ENCODE measurements at regions not wholly inside any gene's neighbourhood (a gene's known extent, or its start where the extent isn't known, plus 50 kb on each side); places are given as distances from the start of the nearest gene placed in this dataset.

DNA sequence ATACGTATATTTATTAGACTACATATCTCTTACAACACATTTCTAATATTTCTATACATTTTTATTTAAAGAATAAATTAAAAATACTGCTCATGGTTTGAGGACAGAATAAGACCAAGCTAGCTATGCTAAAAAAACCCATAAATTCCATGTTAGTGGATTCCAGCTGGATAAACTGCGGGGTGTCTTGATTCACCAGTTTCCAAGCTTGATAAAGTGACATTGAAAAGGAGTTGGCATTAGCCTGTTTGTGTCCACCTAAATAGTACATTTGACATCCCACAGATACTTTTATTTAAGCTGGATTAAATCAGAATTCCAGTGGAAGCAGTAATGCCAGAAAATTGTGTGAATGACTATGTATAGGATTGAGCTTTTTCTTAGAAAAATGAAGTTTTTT lies 80.1 kb downstream of the GABRA6 start (continued):
- TF ChIP-seq JAZF1 (CRISPR knock-in tag; IDR thresholded peaks at IDR 0.05) (no peak), ATF1 (CRISPR knock-in tag; IDR thresholded peaks at IDR 0.05) (no peak), FOXK1 (CRISPR knock-in tag; IDR thresholded peaks at IDR 0.05) (no peak)
- TF ChIP-seq, protein P1, sequence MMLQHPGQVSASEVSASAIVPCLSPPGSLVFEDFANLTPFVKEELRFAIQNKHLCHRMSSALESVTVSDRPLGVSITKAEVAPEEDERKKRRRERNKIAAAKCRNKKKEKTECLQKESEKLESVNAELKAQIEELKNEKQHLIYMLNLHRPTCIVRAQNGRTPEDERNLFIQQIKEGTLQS (CRISPR knock-in tag; conservative IDR thresholded peaks at IDR 0.05) = no peak

DNA sequence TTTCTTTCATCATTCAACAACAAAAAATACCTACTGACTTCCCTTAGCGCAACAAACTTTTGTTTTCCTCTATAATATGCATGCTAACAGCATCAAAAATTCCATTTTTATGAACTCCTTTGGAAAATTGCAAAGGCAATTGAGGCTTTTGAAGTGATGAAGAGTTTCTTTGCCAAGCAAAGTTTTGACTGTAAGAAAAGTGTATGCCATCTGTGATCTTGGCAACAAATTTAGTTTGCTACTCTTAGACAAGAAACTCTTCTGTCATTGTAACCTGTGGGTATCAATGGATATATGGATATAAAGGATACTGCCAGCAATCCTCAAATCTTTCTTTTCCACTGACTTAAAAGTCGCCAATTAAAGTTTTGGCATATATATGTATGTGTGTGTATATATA lies 72.0 kb upstream of the GABRA1 start:
- POLR2A ChIA-PET = no interaction called here
- no peak for ATAC-seq
- no peak overlapping the region for H3K4me3 Mint-ChIP-seq

More for the DNA sequence above, 72.0 kb upstream of the GABRA1 start:
- CTCF ChIA-PET = no interaction called here
- Mint-ChIP-seq H3K4me1 (no peaks in the 10 kb centered on the region), H3K27ac (no peak overlapping the region), H3K36me3 (no peaks in the 10 kb centered on the region), H3K27me3 (ENCODE audit: low read depth) (no peaks in the 10 kb centered on the region), H3K9me3 (no peaks in the 10 kb centered on the region)
- TF ChIP-seq, protein P2, sequence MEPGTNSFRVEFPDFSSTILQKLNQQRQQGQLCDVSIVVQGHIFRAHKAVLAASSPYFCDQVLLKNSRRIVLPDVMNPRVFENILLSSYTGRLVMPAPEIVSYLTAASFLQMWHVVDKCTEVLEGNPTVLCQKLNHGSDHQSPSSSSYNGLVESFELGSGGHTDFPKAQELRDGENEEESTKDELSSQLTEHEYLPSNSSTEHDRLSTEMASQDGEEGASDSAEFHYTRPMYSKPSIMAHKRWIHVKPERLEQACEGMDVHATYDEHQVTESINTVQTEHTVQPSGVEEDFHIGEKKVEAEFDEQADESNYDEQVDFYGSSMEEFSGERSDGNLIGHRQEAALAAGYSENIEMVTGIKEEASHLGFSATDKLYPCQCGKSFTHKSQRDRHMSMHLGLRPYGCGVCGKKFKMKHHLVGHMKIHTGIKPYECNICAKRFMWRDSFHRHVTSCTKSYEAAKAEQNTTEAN (CRISPR knock-in tag; IDR thresholded peaks at IDR 0.05) = no peak
- TF ChIP-seq SMAD3 (CRISPR knock-in tag; IDR thresholded peaks at IDR 0.05; ENCODE audit: borderline replicate concordance) (no peak), JAZF1 (CRISPR knock-in tag; IDR thresholded peaks at IDR 0.05) (no peak), KAT7 (CRISPR knock-in tag; IDR thresholded peaks at IDR 0.05; ENCODE audit: borderline replicate concordance) (no peak), JUN (CRISPR knock-in tag; IDR thresholded peaks at IDR 0.05) (no peak), ELF4 (CRISPR knock-in tag; IDR thresholded peaks at IDR 0.05; ENCODE audit: low read depth) (no peak)
- TF ChIP-seq, protein P3, sequence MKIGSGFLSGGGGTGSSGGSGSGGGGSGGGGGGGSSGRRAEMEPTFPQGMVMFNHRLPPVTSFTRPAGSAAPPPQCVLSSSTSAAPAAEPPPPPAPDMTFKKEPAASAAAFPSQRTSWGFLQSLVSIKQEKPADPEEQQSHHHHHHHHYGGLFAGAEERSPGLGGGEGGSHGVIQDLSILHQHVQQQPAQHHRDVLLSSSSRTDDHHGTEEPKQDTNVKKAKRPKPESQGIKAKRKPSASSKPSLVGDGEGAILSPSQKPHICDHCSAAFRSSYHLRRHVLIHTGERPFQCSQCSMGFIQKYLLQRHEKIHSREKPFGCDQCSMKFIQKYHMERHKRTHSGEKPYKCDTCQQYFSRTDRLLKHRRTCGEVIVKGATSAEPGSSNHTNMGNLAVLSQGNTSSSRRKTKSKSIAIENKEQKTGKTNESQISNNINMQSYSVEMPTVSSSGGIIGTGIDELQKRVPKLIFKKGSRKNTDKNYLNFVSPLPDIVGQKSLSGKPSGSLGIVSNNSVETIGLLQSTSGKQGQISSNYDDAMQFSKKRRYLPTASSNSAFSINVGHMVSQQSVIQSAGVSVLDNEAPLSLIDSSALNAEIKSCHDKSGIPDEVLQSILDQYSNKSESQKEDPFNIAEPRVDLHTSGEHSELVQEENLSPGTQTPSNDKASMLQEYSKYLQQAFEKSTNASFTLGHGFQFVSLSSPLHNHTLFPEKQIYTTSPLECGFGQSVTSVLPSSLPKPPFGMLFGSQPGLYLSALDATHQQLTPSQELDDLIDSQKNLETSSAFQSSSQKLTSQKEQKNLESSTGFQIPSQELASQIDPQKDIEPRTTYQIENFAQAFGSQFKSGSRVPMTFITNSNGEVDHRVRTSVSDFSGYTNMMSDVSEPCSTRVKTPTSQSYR (CRISPR knock-in tag; IDR thresholded peaks at IDR 0.05) = no peak
- TF ChIP-seq, protein P4, sequence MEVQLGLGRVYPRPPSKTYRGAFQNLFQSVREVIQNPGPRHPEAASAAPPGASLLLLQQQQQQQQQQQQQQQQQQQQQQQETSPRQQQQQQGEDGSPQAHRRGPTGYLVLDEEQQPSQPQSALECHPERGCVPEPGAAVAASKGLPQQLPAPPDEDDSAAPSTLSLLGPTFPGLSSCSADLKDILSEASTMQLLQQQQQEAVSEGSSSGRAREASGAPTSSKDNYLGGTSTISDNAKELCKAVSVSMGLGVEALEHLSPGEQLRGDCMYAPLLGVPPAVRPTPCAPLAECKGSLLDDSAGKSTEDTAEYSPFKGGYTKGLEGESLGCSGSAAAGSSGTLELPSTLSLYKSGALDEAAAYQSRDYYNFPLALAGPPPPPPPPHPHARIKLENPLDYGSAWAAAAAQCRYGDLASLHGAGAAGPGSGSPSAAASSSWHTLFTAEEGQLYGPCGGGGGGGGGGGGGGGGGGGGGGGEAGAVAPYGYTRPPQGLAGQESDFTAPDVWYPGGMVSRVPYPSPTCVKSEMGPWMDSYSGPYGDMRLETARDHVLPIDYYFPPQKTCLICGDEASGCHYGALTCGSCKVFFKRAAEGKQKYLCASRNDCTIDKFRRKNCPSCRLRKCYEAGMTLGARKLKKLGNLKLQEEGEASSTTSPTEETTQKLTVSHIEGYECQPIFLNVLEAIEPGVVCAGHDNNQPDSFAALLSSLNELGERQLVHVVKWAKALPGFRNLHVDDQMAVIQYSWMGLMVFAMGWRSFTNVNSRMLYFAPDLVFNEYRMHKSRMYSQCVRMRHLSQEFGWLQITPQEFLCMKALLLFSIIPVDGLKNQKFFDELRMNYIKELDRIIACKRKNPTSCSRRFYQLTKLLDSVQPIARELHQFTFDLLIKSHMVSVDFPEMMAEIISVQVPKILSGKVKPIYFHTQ (CRISPR knock-in tag; IDR thresholded peaks at IDR 0.05) = no peak
- TF ChIP-seq, protein P5, sequence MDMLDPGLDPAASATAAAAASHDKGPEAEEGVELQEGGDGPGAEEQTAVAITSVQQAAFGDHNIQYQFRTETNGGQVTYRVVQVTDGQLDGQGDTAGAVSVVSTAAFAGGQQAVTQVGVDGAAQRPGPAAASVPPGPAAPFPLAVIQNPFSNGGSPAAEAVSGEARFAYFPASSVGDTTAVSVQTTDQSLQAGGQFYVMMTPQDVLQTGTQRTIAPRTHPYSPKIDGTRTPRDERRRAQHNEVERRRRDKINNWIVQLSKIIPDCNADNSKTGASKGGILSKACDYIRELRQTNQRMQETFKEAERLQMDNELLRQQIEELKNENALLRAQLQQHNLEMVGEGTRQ (CRISPR knock-in tag; IDR thresholded peaks at IDR 0.05) = no peak
- TF ChIP-seq, protein P6, sequence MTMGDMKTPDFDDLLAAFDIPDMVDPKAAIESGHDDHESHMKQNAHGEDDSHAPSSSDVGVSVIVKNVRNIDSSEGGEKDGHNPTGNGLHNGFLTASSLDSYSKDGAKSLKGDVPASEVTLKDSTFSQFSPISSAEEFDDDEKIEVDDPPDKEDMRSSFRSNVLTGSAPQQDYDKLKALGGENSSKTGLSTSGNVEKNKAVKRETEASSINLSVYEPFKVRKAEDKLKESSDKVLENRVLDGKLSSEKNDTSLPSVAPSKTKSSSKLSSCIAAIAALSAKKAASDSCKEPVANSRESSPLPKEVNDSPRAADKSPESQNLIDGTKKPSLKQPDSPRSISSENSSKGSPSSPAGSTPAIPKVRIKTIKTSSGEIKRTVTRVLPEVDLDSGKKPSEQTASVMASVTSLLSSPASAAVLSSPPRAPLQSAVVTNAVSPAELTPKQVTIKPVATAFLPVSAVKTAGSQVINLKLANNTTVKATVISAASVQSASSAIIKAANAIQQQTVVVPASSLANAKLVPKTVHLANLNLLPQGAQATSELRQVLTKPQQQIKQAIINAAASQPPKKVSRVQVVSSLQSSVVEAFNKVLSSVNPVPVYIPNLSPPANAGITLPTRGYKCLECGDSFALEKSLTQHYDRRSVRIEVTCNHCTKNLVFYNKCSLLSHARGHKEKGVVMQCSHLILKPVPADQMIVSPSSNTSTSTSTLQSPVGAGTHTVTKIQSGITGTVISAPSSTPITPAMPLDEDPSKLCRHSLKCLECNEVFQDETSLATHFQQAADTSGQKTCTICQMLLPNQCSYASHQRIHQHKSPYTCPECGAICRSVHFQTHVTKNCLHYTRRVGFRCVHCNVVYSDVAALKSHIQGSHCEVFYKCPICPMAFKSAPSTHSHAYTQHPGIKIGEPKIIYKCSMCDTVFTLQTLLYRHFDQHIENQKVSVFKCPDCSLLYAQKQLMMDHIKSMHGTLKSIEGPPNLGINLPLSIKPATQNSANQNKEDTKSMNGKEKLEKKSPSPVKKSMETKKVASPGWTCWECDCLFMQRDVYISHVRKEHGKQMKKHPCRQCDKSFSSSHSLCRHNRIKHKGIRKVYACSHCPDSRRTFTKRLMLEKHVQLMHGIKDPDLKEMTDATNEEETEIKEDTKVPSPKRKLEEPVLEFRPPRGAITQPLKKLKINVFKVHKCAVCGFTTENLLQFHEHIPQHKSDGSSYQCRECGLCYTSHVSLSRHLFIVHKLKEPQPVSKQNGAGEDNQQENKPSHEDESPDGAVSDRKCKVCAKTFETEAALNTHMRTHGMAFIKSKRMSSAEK (CRISPR knock-in tag; IDR thresholded peaks at IDR 0.05; ENCODE audit: borderline replicate concordance) = no peak
- TF ChIP-seq, protein P7, sequence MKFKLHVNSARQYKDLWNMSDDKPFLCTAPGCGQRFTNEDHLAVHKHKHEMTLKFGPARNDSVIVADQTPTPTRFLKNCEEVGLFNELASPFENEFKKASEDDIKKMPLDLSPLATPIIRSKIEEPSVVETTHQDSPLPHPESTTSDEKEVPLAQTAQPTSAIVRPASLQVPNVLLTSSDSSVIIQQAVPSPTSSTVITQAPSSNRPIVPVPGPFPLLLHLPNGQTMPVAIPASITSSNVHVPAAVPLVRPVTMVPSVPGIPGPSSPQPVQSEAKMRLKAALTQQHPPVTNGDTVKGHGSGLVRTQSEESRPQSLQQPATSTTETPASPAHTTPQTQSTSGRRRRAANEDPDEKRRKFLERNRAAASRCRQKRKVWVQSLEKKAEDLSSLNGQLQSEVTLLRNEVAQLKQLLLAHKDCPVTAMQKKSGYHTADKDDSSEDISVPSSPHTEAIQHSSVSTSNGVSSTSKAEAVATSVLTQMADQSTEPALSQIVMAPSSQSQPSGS (CRISPR knock-in tag; IDR thresholded peaks at IDR 0.05; ENCODE audit: borderline replicate concordance, low read depth) = no peak
- TF ChIP-seq, protein P8, sequence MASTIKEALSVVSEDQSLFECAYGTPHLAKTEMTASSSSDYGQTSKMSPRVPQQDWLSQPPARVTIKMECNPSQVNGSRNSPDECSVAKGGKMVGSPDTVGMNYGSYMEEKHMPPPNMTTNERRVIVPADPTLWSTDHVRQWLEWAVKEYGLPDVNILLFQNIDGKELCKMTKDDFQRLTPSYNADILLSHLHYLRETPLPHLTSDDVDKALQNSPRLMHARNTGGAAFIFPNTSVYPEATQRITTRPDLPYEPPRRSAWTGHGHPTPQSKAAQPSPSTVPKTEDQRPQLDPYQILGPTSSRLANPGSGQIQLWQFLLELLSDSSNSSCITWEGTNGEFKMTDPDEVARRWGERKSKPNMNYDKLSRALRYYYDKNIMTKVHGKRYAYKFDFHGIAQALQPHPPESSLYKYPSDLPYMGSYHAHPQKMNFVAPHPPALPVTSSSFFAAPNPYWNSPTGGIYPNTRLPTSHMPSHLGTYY (CRISPR knock-in tag; IDR thresholded peaks at IDR 0.05) = no peak
- TF ChIP-seq, protein P9, sequence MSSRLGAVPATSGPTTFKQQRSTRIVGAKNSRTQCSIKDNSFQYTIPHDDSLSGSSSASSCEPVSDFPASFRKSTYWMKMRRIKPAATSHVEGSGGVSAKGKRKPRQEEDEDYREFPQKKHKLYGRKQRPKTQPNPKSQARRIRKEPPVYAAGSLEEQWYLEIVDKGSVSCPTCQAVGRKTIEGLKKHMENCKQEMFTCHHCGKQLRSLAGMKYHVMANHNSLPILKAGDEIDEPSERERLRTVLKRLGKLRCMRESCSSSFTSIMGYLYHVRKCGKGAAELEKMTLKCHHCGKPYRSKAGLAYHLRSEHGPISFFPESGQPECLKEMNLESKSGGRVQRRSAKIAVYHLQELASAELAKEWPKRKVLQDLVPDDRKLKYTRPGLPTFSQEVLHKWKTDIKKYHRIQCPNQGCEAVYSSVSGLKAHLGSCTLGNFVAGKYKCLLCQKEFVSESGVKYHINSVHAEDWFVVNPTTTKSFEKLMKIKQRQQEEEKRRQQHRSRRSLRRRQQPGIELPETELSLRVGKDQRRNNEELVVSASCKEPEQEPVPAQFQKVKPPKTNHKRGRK (CRISPR knock-in tag; IDR thresholded peaks at IDR 0.05; ENCODE audit: borderline replicate concordance) = no peak
- TF ChIP-seq, protein P1 (CRISPR knock-in tag; conservative IDR thresholded peaks at IDR 0.05) = no peak
- DNase-seq (ENCODE audit: low spot score) = no peak
